NCI-H345 treated with DMSO at 0.1 percent for 48 hours (cell line): ENCODE measurements at regions not wholly inside any gene's neighbourhood (a gene's known extent, or its start where the extent isn't known, plus 50 kb on each side); places are given as distances from the start of the nearest gene placed in this dataset.

ENCODE experiments used
- DNase-seq: peaks from one replicate; lab custom pipeline; 2025; ENCODE audit not compliant: unreplicated experiment; lab: John Stamatoyannopoulos, UW

DNA sequence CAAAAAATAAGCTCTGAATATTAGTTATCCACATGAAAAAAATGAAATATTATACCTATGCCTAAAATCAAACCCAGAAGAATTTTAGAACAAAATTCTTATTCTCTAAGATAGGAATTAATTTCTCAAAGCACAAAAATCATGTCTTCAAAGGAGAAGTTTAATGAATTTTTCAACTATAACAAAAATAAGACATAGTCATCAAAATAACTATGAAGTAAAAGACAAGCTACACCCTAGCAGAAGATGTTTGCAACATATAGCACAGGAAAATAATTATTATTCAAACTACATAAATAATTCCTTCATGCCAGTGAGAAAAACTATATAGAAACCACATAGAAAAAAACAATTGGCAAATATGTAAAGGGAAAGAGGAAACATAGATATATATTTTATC is 1203.6 kb upstream of the GJE1 start:
- no peak for DNase-seq

DNA sequence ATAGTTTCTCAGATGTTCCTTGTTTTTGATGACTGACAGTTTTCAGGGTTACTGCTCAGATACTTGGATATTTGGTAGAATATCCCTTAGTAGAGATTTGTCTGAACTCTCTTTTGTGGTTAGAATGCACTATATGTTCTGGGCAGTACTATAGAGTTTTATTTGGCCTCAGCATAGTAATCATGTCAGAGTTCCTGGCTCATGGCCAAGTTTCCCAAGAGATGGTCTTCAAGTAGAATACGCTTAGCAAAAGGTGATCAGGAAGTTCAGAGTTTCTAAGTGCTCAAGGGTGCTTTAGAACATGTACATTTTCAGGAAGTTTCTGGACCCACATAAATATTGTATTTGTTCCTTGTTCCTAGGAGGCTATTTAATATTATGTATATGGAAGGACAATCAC is 1209.7 kb upstream of the GJE1 start:
- DNase-seq = no peak

DNA sequence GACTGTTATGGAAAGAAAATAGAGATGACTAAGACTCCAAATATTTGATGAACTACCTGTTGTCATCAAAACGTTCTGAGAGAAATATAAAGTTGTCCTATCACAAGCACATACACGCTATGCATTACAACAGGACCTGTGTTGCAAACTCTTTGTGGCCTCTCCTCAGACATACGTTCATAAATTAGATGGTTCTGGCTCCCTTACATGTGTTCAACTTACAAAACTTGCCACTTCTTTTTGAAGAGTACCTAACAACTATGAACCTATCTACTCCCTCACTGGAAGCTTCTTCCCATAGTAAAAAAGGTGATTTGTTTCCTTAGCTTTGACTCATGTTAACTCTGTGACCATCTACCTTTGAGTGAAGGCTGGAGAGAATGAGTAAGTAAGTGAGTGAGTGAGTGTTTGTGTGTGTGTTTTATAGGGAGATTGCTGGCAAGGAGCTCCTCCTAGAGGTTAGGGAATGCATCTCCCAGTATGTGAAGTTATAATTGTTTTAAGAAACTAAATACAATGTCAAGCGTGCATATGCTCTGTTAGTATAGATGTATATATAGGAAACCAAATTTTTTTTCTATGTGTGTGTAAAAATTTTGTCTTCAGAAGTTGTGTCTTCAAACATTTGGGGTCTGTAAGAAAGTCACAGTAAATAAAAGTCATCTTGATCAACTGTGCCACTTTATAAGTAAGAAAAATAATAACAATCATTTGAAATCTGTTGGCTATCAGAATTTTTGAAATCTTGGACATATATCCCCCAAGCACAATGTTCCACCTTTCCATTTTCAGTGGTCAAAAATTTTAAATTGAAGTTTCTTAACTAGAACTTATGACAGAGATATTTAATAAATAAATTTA is 1211.1 kb upstream of the GJE1 start:
- DNase-seq = peak; percentile 26

DNA sequence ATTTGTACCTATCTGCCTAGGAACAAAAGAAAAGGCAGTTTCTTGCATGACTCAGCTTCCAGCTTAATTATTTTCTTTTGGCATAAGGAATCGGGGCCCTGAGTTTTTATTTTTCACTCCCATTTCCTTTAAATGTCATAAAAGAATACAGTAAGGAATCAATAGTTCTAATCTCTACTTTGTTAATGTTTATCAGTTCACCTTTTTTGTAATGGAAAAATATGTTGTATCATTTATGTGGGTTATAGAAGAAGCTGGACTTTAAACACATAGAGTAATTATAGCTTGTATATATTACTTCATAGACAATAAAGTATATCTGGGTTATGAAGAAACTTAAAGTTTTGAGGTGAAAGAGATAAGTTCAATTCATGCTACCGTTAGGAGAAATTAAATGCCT is 1214.8 kb upstream of the GJE1 start:
- no peak for DNase-seq

DNA sequence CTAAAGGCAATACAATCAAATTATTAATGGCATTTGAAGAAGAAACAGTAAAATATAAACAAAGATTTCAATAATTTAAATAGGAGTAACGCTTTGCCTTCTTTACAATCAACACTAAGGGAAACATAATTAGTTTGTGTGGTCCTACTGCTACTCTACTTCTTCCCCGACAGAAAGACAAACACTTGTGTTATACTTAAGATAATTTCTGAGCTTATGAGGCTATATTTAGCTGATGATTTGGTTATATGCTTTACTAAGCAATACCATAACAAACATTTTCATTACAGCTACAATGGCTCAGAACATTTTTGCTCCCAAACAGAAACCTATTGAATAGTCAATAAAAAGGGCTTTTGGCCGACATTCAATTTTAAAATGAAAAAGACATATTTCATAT is 1217.2 kb upstream of the GJE1 start:
- peak; percentile 66 for DNase-seq

DNA sequence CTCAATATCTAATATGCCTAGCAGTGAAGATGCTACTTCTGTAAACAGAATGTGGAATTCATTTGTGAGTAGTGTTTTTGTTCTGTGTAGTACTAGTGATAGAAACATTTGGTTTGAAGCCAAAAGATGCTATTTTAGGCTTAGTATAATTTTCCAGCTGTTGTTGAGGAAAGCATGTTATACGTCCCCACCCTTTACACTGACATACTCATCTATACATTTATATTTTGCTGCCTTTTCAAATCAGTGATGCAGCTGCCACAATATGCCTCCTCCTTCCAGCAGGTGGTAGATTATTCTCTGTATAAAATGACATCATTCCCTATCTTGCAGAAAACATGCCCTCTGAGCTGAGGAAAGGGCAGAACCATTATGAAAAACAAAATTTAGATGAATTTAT is 1217.6 kb upstream of the GJE1 start:
- DNase-seq = peak; percentile 80

DNA sequence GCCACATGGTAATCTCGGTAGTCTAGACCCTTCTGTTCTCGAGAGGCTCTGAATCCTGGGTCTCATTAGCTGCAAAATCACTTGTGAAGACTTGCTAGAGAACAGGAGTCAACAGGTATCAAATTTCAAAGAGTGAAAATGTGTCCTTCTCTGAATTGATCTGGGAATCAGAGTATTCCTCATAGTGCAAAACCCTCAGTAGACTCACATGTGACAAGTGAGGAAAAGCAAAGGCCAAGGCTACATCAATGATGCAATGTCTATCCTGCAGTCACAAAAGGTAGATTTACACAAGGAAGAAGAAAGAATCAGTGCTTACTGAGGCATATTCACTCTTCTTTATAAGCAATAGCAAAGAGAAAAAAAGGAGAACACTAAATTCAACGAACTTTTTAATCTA is 1220.0 kb upstream of the GJE1 start:
- DNase-seq = no peak

DNA sequence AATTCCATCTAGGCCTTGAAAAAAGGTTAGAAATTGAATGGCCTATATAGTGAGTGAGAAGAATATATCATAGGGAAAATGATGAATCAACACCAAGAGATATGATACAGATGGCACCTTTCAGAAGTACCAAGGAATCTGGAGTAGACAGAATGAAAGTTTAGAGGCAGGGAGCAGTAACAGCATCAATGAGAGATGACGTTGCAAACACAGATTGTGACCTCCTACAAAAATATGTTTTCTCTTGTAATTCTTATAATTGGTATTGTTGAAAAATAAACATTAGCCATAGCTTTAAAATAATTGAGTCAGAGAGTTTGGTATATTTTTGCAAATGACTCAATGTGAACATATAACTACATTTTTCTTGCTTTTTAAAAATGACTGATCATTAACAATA is 1223.1 kb upstream of the GJE1 start:
- DNase-seq = no peak

DNA sequence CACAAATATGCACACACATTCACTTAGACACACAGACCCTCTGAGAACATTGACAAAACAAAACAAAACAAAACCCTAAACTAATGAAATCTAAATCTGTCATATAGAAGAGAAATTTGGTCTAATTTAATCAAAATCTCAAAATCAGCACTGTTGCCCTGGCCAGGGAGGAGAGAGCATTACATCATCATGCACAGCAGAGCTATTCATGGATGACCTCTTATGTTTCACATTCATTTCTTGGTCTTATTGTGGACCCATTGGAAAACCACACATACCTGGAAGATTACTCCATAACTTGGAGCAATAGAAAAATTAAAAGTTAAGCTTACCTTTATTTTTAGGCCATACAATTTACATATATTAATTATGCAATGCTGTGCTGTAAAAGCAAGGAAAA is 1223.6 kb upstream of the GJE1 start:
- no peak for DNase-seq

DNA sequence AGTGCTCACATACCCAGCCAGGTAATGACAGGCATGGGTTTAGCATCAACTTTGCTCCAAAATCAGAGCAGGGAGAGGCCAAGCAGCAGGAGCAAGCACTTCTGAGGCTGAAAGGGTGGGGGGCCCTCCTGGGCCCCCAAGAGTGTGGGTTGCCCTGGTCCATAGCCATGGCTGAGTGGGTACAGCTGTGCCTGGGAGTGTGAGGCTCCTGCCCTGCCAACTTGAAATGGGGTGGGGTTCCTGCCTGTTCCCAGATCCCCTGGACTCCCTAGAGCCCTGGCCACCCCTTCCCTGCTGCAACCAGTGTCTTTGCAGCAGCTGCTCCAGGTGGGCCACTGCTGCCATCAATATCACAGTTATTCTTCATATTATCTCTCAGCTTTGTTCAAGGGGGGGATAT is 1224.2 kb upstream of the GJE1 start:
- no peak for DNase-seq

DNA sequence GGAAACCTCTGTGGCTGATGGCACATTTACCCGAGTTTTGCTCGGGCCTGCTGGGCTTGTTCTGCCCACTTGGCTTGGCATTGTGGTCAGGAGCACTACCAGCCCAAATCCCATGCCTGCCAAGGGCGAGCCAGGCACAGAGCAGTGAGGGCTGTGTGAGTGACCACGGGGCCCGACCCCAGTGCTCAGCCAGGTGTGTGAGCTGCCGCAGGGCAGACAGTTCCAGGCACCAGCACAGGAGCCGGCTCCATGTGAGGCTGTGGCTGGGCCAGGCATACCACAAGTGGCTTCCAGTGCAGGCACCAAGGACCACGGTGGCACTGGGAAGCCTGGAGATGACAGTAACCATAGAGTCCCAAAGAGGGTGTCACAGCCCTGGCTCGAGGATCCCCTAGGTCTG is 1225.5 kb upstream of the GJE1 start:
- DNase-seq = no peak

DNA sequence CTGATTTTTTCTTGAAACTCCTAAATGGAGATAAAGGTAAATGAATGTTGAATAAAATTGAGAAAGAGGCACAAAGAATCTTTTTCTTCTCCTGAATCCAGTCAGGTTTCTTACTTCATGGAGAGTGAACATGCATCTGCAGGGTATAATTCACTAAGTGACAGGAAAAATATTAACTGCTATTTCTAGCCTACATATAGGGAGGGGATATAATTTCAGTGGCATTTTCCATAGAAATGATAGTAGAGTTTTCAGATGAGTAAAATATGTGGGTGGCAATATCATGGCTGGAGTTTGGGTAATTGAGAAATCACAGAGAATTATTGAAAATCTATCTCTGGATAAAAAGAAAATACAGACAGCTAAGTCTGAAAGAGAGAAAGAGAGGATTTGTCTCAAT is 1227.0 kb upstream of the GJE1 start:
- DNase-seq = no peak

DNA sequence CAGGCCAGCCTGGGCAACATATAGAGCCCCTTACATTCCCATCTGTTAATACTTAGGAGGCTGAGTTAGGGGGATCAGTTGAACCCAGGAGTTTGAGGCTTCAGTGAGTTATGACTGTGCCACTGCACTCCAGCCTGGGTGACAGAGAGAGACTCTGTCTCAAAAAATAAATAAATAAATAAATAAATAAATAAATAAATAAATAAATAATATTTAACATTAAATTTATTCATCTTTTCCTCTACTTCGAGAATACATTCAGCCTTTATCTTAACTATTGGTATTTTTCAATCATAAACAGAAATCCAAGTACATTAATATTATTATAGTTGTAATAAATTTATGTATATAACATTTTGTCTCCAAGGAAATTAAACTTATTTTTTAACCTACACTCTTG is 1227.7 kb upstream of the GJE1 start:
- no peak for DNase-seq

DNA sequence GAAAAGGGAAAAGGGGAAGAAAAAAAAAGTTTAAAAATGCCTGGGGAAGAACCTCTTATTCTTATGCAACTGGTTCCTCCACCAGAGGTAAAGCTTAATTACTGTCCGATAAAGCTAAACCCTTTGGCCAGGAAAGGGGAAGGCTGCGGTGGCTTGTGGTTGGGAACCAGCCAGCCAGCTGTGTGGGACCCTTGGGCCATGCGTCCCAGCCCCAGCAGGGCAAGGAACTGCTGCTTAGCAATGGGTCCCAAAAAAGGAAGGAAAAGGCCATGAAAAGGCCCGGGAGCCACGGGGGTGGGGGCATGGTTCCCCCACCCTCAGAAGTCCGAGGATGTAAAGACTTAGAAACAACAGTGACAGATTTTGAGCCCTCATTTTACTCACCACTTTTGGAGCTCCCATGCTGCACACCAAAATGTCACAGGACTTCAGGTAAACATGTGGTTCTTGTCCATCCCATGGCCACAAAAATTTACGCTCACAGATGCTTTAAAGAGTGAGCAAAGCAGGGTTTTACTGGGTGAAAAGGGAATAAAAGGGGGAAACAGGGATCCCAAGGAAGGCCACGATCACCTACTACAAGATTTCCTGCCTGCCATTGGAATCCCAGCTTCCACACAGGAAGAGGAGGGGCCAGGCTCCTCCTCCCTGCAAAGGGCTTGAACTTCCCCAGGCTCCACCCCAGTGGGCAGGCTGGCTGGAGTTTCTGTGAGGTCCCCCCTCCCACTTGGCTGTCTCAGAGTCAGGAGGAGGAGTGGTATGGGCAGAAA is 1234.7 kb upstream of the GJE1 start:
- no peak for DNase-seq

DNA sequence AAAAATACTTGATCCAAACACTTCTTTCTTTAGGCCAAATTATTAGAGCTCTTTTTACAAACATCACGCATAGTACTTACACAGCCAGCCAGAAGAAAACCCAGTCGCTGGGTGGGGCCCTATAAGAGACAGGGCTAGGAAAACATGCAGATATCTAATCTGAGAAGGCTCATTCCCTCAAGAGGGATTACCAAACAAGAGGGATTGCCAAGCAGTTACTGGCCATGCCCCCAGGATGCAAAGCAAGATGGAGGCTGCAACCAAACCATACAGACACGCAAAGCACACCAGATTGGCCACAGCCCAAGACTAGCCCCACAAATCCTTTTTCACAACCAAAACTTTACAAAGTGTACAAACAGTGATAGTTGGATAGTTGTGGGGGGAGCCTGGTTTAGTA is 1235.4 kb upstream of the GJE1 start:
- no peak for DNase-seq

DNA sequence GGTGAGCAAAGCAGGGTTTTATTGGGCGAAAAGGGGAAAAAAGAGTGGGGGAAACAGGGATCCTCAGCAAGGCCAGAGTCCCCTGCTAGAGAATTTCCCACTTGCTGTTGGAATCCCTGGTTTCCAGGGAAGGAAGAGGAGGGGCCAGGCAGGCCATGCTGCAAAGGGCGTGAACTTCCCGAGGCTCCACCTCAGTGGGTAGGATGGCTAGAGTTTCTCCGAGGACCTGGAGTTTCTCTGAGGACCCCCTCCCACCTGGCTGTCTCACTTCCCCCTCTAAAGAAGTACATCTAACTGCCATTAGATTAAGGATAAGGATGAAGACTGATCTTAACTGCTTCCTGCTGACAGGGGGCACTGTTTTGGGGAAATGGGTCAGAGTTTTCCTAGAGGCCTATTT is 1239.3 kb upstream of the GJE1 start:
- no peak for DNase-seq

DNA sequence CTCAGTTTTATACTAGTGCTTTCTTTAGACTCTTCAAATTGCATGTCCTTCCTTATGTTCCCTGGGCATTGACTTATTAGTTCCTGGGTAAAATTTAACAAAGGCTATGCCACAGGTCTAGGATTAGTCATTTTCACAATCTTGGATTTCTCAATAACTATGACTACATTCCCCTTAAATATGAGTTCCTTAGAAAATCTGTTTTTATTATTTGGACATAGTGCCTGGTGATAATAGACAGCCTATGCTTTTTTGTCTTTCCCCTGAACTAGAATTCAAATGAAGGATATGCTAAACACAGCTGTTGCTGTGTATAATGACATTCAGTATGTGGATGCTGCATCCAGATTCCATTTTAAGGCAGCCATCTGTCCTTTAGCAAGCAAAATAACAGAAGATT is 1252.8 kb upstream of the GJE1 start:
- DNase-seq = no peak

DNA sequence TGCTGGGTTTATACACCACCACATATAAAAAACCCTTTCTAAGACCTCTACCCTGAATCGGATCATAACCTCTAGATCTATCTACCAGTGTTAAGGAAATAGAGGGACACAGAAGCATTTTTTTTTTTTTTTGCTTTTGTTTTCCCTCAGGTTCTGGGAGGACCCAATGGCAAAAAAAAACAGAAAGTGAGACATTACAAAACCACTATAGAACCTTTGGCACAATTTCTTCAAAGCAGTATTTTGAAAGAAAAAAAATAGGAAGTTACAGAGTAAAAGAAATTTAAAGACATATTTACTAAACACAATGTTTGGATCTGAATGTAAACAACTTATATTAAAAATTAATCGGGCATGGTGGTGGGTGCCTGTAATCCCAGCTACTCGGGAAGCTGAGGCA is 1258.7 kb upstream of the GJE1 start:
- no peak for DNase-seq

DNA sequence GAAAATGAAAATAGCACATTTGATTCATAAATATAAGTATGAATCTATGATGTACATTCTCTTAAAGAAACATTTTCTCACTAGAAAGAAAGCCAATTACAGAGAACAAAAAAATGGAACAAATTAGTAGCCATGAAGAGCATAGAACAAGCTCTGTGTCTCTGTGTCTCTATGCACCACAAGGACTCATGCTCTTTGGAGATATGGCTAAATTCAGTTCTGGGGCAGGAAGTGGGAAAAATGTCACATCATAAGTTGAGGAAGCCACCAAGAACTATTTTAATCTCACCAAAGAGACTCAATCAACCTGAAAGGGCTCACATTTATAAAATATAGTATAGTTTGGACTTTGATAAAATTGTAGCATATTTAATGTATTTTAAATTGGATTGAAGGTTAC is 1259.8 kb upstream of the GJE1 start:
- DNase-seq = no peak

DNA sequence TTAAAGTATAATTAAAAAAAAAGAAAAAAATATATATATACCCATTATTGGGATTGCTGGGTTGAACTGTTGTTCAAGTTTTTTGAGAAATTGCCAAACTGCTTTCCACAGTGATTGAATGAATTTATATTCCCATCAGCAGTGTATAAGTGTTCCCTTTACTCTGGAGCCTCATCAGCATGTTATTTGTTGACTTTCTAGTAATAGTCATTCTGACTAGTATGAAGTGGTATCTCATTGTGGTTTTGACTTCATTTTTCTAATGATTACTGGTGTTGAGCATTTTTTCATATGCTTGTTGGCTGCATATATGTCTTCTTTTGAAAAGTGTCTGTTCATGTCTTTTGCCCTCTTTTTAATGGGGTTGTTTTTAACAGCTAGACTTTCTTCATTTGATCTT is 1260.8 kb upstream of the GJE1 start:
- no peak for DNase-seq

DNA sequence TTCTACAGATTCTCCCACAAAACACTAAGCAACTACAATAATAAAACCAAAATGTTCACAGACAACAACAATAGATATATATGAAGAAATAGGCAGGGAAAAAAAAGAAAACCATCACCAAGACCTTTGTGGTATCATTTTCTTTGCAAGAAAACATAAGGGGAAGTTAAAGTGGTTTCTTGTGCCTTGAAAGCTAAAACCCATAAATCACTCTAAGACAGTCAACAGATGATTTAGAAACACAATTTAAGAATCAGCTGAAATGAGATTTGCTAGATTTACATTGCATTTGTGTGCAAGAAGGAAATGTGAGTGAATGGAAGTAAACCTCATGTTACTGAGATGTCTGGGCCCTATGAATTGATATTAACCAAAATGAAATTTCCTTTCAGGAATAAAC is 1265.4 kb upstream of the GJE1 start:
- DNase-seq = no peak

DNA sequence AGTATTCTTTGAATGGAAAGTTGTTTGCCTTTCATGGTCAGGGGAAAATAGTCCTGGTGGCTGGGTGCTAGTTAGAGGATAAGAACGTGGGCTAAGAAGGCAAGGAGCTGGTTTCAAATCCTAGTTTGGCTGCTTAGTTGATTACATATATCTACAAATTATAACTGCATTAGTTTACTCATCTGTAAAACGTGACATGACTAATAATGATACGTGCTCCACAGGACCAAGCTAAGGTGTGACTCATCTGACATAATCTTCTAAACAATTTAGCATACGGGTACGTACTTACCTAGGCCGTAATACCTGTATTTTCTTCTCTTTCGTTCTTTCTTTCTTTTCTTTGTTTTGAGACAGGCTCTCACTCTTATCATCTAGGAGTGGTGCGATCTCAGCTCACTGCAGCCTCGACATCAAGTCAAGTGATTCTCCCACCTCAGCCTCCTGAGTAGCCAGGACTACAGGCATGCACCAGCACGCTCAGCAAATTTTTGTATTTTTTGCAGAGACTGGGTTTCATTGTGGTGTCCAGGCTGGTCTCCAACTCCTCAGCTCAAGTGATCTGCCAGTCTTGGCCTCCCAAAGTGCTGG is 1274.2 kb upstream of the GJE1 start:
- no peak for DNase-seq
